ENCODE measurements at regions not wholly inside any gene's neighbourhood (a gene's known extent, or its start where the extent isn't known, plus 50 kb on each side); places are given as distances from the start of the nearest gene placed in this dataset.

DNA sequence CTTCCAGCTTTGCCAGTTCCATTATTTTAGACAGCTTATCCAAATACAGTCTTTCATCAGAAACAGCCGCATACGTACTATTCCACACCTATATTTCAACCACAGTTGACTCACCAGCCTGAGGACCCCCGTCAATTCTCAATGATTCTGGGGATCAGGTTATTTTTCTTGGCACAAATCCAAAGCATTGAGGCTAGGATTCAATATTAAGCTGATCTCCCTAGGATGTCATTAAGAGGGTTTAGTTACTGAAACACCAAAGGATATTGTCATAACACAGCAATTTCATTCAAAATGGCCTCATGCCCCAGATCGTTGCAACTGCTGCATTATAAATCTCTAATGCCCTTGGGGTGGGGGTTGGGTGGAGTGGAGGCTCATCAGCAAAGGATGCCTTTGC is 214.6 kb downstream of the PTEN start:
- no peak overlapping the region for H3K4me3 ChIP-seq (ENCODE audit: control insufficient read depth, low read depth, low read length)
- TF ChIP-seq, protein P1, sequence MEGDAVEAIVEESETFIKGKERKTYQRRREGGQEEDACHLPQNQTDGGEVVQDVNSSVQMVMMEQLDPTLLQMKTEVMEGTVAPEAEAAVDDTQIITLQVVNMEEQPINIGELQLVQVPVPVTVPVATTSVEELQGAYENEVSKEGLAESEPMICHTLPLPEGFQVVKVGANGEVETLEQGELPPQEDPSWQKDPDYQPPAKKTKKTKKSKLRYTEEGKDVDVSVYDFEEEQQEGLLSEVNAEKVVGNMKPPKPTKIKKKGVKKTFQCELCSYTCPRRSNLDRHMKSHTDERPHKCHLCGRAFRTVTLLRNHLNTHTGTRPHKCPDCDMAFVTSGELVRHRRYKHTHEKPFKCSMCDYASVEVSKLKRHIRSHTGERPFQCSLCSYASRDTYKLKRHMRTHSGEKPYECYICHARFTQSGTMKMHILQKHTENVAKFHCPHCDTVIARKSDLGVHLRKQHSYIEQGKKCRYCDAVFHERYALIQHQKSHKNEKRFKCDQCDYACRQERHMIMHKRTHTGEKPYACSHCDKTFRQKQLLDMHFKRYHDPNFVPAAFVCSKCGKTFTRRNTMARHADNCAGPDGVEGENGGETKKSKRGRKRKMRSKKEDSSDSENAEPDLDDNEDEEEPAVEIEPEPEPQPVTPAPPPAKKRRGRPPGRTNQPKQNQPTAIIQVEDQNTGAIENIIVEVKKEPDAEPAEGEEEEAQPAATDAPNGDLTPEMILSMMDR (conservative IDR thresholded peaks at IDR 0.05; ENCODE audit: control insufficient read depth, insufficient read depth, low read depth, low read length) = no peak
- no peak for DNase-seq (ENCODE audit: low read depth)

DNA sequence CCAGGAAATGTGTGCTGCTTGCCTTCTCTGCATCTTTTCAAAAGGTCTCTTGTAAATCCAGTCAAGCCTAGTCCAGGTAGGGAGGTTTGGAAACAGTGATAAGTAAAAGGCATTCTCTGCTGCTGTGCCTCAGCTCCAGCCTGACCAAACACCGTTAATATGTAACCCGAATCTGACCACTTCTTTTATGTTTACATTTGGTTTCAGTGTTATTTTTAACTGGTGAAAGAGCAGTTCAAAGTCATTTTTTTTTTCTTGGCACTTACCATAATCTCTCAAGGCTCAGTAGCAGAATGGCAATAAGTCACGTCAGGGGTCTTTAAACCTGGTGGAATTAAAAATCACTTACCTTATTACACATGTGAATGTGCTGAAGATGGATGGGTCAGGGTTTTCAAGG is 216.8 kb downstream of the PTEN start:
- TF ChIP-seq, protein P1 (conservative IDR thresholded peaks at IDR 0.05; ENCODE audit: control insufficient read depth, insufficient read depth, low read depth, low read length) = no peak

DNA sequence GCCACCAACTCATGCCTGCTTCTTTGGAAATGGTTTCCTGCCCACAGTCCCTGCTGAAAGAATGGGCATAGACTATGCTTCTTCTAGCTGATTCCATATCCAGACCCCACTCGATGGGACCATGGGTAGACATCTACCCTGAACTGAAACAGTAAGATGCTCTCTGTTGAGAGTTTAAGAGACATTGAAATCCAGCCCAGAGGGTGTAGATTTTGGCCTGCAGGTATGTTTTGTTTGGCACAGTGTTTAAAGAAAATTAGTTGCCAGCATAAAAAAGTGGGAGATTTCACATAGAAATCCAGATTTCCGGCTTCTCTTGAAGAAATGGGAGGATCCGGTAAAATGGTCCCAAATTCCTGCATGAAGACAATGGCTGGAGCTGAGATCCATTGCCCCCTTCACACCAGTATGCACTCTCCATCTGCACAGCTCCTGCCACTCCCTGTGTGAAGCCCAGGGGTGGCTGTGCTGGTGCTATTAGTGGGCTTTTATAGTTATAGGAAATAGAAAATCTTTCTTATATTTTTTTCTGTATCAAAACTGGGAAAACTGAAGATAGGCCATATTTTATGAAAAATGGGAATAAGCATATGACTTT is 218.1 kb downstream of the PTEN start:
- TF ChIP-seq, protein P1 (conservative IDR thresholded peaks at IDR 0.05; ENCODE audit: control insufficient read depth, insufficient read depth, low read depth, low read length) = no peak
- no peak overlapping the region for H3K4me3 ChIP-seq (ENCODE audit: control insufficient read depth, low read depth, low read length)
- DNase-seq (ENCODE audit: low read depth) = no peak

More for the DNA sequence above, 216.8 kb downstream of the PTEN start:
- no peak overlapping the region for H3K4me3 ChIP-seq (ENCODE audit: control insufficient read depth, low read depth, low read length)
- peak; percentile 18 for DNase-seq (ENCODE audit: low read depth)

DNA sequence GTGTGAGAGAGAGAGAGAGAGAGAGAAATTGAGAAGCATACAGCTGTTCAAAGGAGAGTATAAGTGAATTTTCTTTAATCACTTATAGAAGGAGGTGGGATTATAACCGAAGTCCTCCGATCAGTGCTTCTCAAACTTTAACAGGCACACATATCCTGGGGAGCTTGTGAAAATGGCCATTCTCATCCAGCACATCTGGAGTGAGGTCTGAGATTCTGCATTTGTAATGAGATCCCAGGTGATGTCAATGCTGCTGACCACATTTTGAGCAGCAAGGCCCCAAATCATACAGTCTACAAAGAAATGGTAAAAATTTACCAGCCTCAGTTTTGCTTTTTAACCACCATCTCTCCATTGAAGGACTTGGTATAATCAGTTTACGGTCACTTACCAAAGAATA is 219.0 kb downstream of the PTEN start:
- no peak for DNase-seq (ENCODE audit: low read depth)
- no peak overlapping the region for H3K4me3 ChIP-seq (ENCODE audit: control insufficient read depth, low read depth, low read length)
- TF ChIP-seq, protein P1 (conservative IDR thresholded peaks at IDR 0.05; ENCODE audit: control insufficient read depth, insufficient read depth, low read depth, low read length) = no peak

DNA sequence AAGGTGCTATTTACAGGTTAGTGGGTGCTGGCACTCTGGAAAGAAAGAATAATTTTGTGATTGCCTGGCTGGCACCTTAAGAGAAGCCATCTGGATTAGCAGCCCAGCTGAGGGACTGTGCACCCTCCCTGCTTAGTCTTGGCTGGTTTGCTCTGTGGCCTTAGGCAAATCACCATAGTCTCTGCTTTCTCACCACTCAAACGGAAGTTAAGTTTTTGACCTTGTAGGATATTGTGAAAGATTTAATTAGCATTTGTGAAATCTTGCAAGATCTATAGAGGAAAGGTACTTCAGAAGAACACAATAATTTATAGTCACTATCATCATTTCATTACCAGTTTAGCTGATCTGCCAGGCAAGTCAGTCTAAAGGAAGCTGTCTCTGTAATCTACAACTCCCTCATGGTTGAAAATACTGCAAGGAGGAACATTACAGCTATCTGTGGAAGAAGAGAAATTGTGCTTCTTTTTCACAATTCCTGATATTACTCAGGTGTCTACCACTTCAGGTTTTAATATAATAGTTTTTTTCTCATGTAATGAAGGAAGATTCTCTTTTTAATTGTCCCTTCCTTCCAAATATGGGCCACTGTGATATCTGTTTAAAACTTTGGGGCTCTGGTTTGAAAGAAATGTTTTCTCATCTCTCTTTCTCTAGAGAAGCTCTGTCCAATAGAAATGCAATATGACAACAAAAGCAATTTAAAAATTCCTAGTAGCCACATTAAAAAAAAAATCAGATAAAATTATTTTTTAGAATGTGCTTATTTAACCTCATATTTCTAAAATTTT is 219.6 kb downstream of the PTEN start:
- no peak for DNase-seq (ENCODE audit: low read depth)
- H3K4me3 ChIP-seq (ENCODE audit: control insufficient read depth, low read depth, low read length) = no peak overlapping the region
- TF ChIP-seq, protein P1 (conservative IDR thresholded peaks at IDR 0.05; ENCODE audit: control insufficient read depth, insufficient read depth, low read depth, low read length) = no peak

DNA sequence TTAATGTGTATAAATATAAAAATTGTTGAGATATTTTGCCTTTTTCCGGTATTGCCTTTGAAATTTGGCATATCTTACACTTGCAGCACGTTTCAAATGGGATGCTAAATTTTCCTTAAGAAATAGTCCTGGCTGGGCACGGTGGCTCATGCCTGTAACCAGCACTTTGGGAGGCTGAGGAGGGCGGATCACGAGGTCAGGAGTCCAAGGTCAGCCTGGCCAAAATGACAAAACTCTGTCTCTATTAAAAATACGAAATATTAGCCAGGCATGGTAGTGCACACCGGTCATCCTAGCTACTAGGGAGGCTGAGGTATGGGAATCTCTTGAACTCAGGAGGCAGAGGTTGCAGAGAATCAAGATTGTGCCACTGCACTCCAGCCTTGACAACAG is 220.2 kb downstream of the PTEN start:
- H3K4me3 ChIP-seq (ENCODE audit: control insufficient read depth, low read depth, low read length) = no peak overlapping the region

More for the DNA sequence above, 220.2 kb downstream of the PTEN start:
- no peak for DNase-seq (ENCODE audit: low read depth)
- TF ChIP-seq, protein P1 (conservative IDR thresholded peaks at IDR 0.05; ENCODE audit: control insufficient read depth, insufficient read depth, low read depth, low read length) = no peak
